ENCODE measurements at regions not wholly inside any gene's neighbourhood (a gene's known extent, or its start where the extent isn't known, plus 50 kb on each side); places are given as distances from the start of the nearest gene placed in this dataset.

- TF ChIP-seq CTCF (IDR thresholded peaks at IDR 0.05 in 4 of 5, conservative IDR thresholded peaks at IDR 0.05 in 1 of 5) (no peak), POLR2A (IDR thresholded peaks at IDR 0.05) (no peak)
Observed at GRCh38 chr2:128930101-128930500, 611.4 kb upstream of the HS6ST1 start.
